HG03558 (cell line): ENCODE measurements at regions not wholly inside any gene's neighbourhood (a gene's known extent, or its start where the extent isn't known, plus 50 kb on each side); places are given as distances from the start of the nearest gene placed in this dataset.

Experiments used
- ATAC-seq: cut with Tn5 transposase; IDR thresholded peaks from one replicate; pipeline ENCODE4 v1.9.1; 2021; ENCODE audit warnings: moderate number of reproducible peaks; ENCODE audit not compliant: unreplicated experiment; ENCODE audit errors: extremely low read depth

DNA sequence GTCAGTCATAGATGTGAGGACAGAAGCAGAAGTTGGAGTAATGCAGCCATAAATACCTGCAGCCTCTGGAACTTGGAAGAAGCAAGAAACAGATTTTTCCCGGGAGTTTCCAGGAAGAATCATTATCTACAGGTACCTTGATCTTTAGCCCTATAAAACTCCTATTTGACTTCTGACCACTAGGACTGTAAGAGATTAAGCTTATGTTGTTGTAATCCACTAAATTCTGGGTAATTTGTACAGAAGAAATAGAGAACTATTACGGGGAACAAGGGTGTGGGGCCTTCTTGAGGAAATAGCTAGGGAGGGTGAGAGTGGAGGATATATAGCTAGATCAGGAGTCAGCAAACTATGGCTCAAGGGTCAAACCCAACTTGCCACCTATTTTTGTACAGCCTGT, 353.2 kb downstream of the SLC4A3 start:
- no peak for ATAC-seq

DNA sequence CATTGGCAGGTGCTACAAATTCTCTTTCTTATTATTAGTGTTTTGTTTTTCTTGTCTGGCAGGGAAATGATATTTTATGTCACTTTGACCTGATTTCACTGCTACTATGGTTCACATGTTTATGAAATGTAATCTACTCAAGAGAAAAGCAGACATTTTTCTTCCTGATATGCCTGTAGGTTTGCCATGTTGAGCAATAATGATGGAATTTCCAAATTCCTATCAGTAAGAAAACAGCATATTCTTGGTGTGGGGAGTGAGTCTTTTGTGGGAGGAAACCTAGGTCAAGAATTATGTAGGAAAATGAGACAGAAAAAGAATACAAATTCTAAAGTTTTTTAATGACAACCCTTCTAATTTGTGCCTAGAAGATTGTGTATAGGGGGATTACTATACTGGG, 356.4 kb downstream of the SLC4A3 start:
- no peak for ATAC-seq

DNA sequence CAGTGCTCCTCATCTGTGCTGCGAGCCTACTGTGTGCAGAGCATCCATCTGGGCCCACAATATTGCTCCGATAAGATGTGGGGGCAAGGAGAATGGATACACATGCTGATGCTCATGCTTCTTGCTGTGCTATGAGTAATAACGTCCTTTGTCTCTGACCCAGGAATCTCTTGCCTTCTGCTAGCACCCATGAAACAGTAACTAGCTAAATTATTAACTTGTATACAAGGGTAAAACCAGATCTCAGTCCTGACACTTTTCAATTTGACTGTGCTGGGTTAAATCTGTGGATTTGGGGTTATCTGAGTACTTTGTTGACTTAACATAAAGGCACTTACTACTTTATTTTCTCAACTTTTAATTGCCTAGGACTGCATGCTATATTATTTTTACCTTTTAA, 357.6 kb downstream of the SLC4A3 start:
- ATAC-seq: no peak

DNA sequence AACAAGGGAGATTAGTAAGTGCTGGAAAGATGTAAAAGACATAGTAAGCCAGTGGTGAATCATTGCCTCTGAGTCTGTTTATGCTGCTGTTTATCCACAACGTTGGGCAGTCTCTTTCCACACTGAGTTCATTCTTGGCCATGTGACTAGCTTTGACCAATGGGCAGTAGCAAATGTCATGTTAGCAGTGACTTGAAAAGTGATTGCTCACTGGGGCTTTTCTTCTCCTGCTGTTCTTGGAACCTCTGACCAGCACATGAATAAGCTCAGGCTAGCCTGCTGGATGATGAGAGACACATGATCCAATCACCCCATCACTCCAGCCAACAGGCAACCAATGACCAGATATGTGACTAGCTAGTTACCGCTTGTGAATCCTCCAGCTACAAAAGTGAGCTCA, 360.4 kb downstream of the SLC4A3 start:
- no peak for ATAC-seq

DNA sequence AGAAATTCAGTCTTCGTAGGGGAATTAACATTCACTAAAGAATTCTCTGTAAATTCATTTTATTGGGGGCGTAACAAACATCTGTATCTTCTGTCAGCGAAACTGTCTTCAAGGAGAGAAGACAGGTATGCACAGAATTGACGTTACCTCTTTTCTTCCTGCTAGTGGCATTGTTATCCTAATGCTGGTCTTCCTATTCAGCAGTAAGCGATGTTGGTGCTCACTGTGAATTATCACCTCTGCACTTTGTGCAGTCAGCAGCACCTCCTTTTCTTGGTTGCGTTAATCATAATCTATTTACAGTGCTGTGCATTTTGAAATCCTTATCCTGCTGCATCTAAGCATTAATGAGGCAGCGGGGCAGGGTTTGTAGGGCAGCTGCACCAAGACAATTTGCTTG, 362.3 kb downstream of the SLC4A3 start:
- ATAC-seq: no peak

DNA sequence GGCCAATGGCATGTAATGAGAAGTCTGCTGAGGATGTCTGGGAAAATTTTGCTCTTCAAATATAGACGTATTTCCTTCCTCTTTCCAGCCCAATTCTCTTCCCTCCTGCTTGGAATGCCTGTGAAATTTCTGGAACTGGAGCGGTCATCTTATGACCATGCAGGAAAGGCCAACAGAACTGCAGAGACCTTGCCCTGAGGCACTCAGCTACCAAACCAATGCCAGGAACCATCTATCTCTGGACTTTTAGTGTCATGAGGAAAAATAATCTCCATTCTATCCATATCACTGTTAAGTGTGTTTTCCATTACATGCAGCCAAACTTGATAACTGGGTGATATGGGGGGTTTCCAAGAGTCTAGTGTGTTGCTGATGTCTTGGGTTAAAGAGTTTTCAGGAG, 363.7 kb downstream of the SLC4A3 start:
- ATAC-seq: no peak

DNA sequence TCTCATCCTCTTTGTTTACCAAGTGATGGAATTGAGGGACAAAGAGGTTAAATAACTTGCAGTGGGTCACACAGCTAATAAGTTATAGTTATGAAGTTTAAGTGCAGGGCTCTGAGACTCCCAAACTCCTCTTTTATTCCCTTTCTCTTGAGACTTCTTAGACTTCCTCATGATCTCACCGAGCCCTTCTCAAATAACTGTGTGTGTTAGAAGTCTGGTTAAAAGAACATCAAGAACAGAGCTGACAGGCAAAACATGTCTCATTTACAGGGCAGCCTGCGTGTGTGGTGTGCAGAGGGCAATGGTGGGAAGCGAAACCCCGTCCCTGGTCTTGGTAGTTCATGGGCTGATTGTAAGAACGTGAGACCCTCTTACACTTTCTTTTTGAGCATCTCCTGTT, 368.0 kb downstream of the SLC4A3 start:
- ATAC-seq: no peak

DNA sequence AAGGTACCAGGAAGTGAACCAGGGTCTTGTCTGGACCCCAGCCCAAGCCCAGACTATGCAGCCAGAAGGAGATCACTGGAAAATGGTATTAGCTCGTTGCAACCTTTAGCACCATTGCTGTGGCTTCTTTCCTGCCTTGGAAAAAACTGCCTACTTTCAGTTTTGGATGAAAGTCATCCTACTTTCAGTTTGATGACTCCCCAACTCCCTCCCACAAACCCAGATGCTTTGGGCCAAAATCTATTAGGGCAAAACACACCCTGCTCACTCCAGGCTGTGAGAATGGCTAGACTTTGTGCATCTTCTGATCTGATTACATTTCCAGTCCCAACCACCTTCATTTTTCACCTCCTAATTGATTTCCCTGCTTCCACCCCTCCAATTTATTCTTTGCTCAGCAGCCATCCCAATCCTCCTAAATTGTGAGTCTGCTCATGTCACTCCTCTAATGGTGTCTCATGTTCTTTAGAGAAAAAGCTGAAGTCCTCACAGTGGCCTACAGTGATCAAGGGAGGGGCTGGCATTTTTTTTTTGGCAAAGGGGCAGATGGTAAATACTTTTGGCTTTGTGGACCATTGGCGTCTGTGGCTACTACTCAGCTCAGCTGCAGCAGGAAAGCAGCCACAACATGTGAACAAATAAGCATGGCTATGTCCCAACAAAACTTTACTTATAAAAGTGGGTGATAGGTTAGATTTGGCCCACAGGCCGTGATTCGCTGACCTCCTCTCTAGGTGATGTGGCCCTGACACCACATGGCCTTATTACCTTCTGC, 368.7 kb downstream of the SLC4A3 start:
- ATAC-seq: no peak

DNA sequence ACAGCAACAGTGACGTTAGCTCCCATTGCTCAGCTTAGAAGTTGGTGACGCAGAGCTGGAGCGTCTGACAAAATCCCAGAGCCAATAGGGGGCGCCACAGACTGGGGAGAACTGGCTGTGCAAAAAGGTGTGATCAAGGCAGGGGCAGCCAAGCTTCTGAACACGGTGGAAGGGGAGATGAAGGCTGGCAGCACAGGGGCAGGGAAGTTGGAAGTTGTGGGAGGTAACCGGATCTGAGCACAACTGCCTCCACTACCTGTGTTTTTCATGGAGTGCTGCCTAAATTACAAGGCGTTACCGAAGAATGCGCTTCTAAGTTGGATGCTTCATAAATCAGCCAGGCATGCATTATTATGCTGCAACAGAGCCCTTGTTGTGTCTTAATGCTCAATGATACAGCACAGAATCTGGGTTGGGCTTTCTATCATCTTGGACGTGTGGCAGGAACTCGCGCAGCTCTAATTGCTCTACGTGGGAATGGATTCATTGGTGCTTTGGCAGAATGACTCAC, 370.0 kb downstream of the SLC4A3 start:
- ATAC-seq: no peak

DNA sequence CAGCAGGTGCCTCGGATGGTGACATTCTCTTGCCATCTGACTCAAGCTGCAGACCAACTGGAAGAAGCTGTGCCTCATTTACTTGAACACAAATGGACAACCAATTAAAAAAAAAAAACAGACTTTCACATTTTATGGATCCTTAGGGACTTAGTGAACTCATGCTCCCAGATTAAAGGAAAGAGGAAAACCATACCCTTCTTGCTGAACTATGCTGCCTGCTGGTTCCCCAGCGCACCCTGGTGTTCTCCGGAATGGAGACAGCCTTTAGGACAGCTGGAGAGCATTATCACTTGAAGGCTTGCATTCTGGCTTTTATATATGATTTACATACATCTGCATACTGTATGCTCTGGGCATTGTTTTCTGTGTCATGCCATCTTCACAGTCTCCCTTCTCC, 370.7 kb downstream of the SLC4A3 start:
- ATAC-seq: no peak

DNA sequence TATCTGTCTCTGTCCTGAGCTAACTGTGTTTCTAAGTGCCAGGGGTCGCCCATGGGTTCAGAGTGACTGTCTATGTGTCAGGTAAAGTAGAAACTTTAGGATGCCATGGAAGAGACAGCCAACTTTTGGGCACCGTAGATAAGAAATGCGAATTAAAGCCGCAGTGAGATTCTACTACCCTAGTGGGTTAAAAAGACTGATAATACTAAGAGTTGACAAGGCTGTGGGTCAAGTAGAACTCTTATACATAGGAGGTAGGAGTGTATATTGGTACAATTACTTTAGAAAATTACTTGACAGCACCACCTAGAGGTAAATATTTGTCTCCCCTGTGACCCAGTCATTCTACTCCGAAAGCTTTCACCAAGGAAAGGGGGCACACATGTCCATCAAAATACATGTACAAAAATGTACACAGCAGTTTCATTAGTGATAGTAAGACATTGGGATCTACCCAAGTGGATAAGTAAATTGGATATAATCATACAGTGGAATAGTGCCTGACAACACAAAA, 371.3 kb downstream of the SLC4A3 start:
- ATAC-seq: no peak

DNA sequence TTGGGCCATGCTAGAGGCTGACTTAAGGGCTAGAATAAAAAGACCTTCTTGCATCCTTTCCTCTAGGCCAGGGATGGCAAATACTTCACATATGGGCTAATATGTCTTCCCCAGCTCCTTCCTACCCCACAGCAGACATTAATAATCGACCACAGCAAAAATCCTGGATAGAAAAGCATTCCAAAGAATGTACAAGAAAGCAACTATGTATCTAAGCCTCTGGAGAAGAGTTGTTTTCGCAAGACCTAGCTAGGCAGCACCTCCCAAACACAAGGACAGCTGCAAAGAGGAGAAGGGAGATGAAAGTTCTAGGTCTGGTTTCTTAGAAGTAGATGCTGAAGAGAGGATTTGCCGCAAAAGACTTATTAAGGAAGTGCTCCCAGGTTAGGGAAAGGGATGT, 372.6 kb downstream of the SLC4A3 start:
- no peak for ATAC-seq

DNA sequence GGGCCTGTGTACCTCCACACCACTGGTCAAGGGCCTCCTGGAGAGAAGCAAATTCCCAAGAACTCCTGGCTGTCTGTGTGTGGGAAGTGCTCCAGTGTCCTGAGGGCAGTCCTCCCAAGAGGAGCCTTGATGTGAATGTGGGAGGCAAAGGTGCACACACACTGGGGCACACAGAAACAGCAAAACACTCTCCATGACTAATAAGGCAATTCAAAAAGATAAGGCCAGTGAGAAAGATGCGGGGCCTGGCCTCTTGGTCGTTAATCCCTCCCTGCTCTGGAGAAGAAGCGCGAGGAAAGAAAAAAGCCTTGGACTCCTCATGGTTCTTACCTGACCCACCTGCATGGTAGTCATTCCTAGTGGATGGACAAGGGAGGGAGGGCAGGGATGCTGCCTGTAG, 373.2 kb downstream of the SLC4A3 start:
- ATAC-seq: no peak

DNA sequence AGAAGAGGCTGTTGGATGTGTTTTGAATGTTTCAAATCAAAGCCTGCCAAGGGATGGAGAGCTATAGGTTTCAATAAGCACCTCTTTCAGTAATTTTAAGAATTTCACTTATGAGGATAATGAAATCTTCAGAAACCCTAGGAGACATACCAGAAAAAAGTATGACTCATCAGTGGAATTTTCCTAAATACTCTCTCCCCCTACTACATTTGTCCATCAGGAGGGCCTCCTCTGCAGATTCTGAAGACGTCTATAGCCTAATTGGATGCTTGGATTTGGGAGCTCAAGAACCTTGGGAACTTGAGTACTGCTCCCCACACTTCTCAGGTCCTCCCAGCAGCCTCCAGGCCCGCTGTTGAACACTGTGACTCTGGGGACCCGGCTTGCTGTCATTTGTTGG, 374.3 kb downstream of the SLC4A3 start:
- ATAC-seq: no peak

DNA sequence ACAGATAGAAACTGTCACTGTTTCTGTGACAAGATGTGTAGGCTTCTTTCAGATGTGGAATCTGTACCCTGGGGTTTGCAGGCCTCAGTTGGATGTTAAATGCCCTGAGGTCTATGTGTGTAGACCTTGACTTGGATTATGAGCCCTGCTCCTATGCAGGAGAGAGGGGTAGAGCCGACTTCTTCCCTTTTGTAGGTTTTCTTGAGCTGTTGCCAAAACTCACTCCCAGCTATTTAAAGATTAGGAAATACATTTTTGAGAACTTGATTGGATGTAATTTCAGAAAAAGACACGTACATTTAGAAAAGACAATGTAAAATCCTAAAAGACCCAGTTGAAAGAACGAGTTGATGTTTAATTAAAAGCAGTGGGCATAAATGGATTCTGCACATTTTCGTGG, 374.8 kb downstream of the SLC4A3 start:
- no peak for ATAC-seq

DNA sequence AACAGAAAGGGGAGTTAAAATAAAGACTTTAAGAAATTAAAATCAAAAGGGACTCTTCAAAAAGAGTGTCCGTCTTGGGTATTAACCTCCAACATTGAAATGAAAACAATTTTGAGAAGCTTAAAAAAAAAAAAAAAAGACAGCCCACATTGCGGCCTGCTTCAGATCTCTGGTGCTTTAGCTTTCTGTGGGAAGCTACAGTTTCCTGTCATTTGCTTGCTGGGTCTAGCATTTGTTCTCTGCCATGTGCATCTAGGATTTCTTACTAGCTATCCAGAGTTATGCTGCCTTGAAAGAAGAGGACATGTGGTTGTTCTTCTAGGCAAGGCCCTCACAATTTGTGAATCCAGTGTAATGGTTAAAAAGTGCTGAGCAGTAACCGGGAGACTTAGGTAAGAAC, 375.3 kb downstream of the SLC4A3 start:
- ATAC-seq: no peak

DNA sequence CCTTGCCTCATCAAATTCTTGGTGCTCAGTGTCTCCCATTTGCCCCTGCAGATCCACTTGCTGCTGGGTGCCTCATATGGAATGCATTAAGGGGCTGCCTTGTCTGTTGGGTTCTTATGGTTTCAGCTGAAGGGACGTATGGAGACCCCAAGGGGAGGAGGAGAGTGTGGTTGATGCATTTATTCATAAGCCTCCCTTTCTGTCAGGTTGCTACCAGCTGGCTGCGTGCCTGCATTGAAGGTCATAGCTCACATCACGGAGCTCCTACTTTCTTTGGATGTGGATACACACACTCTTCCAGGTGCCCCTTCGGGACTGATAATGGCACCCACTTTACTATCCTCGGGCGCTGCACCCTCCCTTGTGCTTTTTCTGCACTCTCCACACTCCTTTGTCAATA, 377.9 kb downstream of the SLC4A3 start:
- ATAC-seq: no peak

DNA sequence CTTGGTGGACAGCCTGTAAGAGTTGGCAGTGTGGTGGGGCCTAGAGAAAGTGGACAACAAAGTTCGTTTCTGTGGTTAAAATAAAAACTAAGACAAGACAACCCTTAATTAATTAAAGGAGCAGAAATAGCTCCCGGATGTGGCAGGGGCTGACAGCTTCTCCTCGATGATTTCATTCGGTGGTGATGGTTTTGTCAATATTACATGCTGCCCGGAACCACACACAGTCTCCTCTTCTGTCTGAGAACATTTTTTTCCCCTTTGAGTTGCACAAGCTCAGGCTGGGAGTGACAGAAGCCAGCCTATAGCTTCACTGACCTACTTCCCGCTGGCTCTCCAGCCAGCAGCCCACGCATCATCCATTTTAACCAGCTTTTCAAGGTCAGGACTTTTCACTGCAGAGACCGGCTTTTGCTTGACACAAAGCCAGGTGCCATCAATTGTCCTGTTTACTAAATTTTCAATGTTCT, 378.8 kb downstream of the SLC4A3 start:
- ATAC-seq: no peak

DNA sequence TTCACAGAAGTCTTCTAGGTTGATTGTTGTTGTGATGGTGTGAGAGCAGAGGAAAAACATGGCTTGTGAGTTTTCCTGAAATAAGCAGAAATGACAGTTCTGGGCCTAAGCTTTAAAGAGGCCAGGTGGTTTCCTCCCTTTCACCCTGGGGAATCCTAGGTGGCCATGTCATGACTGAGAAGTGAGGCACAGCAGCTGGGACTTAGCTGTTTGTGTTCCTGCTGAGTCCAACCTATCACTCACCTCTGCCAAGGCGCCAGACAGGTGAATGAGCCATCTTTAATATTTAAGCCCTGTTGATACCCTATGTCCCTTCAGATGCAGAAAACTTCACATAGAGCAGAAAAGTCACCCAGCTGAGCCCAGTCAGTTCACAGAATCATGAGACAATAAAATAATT, 384.4 kb downstream of the SLC4A3 start:
- ATAC-seq: no peak

DNA sequence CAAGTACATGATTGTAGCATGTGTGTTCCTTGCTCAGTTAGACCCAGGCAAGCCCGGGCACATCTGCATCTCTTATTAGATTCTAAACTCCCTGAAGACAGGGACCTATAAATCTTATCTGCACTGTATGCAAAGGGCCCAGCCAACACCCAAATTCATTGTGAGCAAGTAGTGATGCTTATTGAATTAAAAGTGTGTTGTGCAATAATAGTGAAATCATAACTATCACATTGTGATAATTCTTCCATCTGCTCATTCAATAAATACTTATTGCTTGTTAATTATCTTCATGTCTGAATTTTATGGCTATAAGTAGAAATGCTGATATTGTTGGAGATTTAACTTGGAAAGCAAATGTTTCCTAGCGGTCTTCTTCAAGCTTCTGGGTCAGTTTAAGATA, 387.5 kb downstream of the SLC4A3 start:
- ATAC-seq: no peak

DNA sequence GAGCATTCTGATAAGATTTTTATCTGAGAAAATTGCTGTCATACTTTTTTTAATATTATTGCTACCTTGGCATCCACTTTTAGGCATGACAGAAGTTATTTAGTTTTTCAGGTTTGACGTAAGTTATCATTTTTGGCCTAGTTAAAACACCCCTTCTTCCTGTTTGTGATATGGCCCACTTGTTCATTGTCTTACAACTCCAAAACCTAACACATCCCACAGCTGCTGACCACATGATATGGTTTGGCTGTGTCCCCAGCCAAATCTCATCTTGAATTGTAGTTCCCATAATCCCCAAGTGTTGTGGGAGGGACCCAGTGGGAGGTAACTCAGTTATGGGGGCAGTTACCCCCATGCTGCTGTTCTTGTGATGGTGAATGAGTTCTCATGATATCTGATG, 388.1 kb downstream of the SLC4A3 start:
- ATAC-seq: no peak

DNA sequence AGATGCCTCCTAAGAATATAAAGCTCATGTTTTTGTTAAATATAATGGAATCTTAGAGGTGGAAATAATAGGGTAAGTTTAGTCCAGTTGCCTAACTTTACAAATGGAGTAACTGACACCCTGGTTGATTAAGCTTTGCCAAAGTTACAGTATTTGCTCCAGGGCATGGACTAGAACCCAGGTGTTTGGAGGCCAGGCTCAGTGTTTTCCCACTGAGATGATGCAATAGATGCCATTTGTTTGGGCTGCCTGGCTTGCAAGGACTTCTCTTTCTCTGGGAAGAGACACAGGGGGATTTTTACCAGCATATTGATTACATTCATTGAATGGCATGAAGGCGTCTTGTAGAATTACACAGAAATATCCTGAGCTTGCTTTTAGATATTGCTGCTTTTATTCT, 397.8 kb downstream of the SLC4A3 start:
- ATAC-seq: no peak
